ENCODE measurements at regions not wholly inside any gene's neighbourhood (a gene's known extent, or its start where the extent isn't known, plus 50 kb on each side); places are given as distances from the start of the nearest gene placed in this dataset.

- Histone ChIP-seq H4K8ac (ENCODE audit: extremely low read depth, insufficient read depth, low read length) (no peak overlapping the region), H2BK15ac (ENCODE audit: low read length) (no peak overlapping the region), H2BK20ac (ENCODE audit: low read length) (no peak overlapping the region), H3K27ac (ENCODE audit: low read depth, low read length) (no peak overlapping the region), H3K79me1 (ENCODE audit: low read depth, low read length) (no peaks in the 10 kb centered on the region), H3K56ac (replicated peaks; ENCODE audit: insufficient read length, low read depth, low read length) (no peak overlapping the region), H3K4ac (replicated peaks; ENCODE audit: insufficient read length, low read depth, low read length) (no peak overlapping the region), H4K20me1 (replicated peaks in 1 of 2; ENCODE audit: control insufficient read depth in 1 of 2, insufficient read depth in 2 of 2, low read length in 2 of 2) (no peaks in the 10 kb centered on the region), H4K91ac (replicated peaks; ENCODE audit: insufficient read length, low read length) (no peak overlapping the region), H3K4me3 (ENCODE audit: extremely low read depth in 1 of 4, insufficient read depth in 2 of 4, low read depth in 3 of 4, low read length in 4 of 4) (no peak overlapping the region), H3K9me3 (ENCODE audit: insufficient read depth in 2 of 2, low read depth in 1 of 2, low read length in 1 of 2) (no peaks in the 10 kb centered on the region), H3K4me2 (ENCODE audit: insufficient read depth in 1 of 2, low read depth in 2 of 2, low read length in 2 of 2) (no peak overlapping the region), H3K79me2 (ENCODE audit: control insufficient read depth in 1 of 2, insufficient read depth in 2 of 2, low read length in 2 of 2) (no peaks in the 10 kb centered on the region), H3K23ac (ENCODE audit: insufficient read length) (no peak overlapping the region), H3K4me1 (replicated peaks in 1 of 4; ENCODE audit: control insufficient read depth in 3 of 4, insufficient read depth in 4 of 4, low read length in 3 of 4) (no peaks in the 10 kb centered on the region), H3K18ac (ENCODE audit: extremely low read depth, low read length) (no peak overlapping the region), H2BK12ac (ENCODE audit: low read depth, low read length) (no peak overlapping the region), H2AFZ (ENCODE audit: low read length) (no peak overlapping the region), H2AK5ac (ENCODE audit: low read depth, low read length) (no peak overlapping the region), H2BK5ac (ENCODE audit: low read depth, low read length) (no peak overlapping the region), H3K27me3 (replicated peaks in 1 of 4; ENCODE audit: control insufficient read depth in 3 of 4, extremely low read depth in 1 of 4, insufficient read depth in 3 of 4, low read length in 3 of 4) (no peaks in the 10 kb centered on the region), H2BK120ac (replicated peaks; ENCODE audit: low read depth, low read length) (no peak overlapping the region), H3K14ac (ENCODE audit: insufficient read length) (no peak overlapping the region), H4K5ac (ENCODE audit: insufficient read length, low read depth, low read length) (no peak overlapping the region), H3K23me2 (ENCODE audit: low read depth, low read length) (no peaks in the 10 kb centered on the region), H3K9ac (replicated peaks in 1 of 4; ENCODE audit: extremely low read depth in 1 of 4, low read depth in 3 of 4, low read length in 3 of 4) (no peak overlapping the region), H3K36me3 (ENCODE audit: control insufficient read depth in 2 of 4, insufficient read depth in 4 of 4, low read length in 3 of 4) (no peaks in the 10 kb centered on the region)
- TF ChIP-seq GABPA (IDR thresholded peaks at IDR 0.05; ENCODE audit: borderline replicate concordance, insufficient read depth, low read length) (no peak), BRCA1 (IDR thresholded peaks at IDR 0.05; ENCODE audit: low read depth, low read length) (no peak), SRF (IDR thresholded peaks at IDR 0.05; ENCODE audit: low read depth, low read length) (no peak), ATF2 (IDR thresholded peaks at IDR 0.05; ENCODE audit: low read length) (no peak)
- FAIRE-seq (no peak), DNase-seq (ENCODE audit: low read depth in 1 of 2, low spot score in 2 of 2) (no peak)
- 89% methylated on average over 2 of the region's 2 CpGs; no CpG with 5 or more reads in 1 of the 2 experiments for WGBS, 2 experiments (ENCODE audit: extremely low coverage in 1 of 2, insufficient coverage in 1 of 2, insufficient read length in 1 of 2, insufficient replicate concordance in 2 of 2, low coverage in 1 of 2, low lambda C conversion rate in 2 of 2, missing lambda C conversion rate in 1 of 2)
- CTCF ChIA-PET (ENCODE audit: partially characterized antibody), result interaction anchor here (0.6 to 1.2 kb wide), 4 partner anchors 9 to 281 kb away, joined by 4 to 6 read pairs (median 5); no protein-coding TSS in a partner anchor
- POLR2A ChIA-PET (ENCODE audit: partially characterized antibody), result no interaction called here
These were observed 149.4 kb upstream of the BMP2 start for GRCh38 chr20:6618051-6618450.
